Tibial artery (tissue), 4 donors: ENCODE measurements at regions not wholly inside any gene's neighbourhood (a gene's known extent, or its start where the extent isn't known, plus 50 kb on each side); places are given as distances from the start of the nearest gene placed in this dataset.

Source experiments
- DNase-seq, 2 donors: peaks; one replicate each; pipeline ENCODE4 v3.0.0-alpha.2; 2019
- H3K27ac ChIP-seq, 2 donors: fragments of 200-600 bp; sonication (generic) in 1 of 2; 1 replicate in 1 of 2; 2 replicates in 1 of 2; pipeline ENCODE4 v1.5.1; 2018 to 2019; ENCODE audit warnings: mild to moderate bottlenecking in 1 of 2
- H3K27me3 ChIP-seq, 2 donors: fragments of 200-600 bp; sonication (generic) in 1 of 2; one replicate each; pipeline versions ENCODE4 v1.5.1 to v1.6.0; 2016 to 2019
- H3K36me3 ChIP-seq, 3 donors: fragments of 200-600 bp; sonication (generic) in 2 of 3; one replicate each; pipeline ENCODE4 v1.5.1; 2016 to 2019; ENCODE audit warnings: mild to moderate bottlenecking in 2 of 3
- H3K4me1 ChIP-seq, 4 donors: fragments of 200-600 bp; sonication (generic) in 2 of 4; 1 replicate in 3 of 4; 2 replicates in 1 of 4; pipeline ENCODE4 v1.5.1; 2016 to 2019
- H3K4me3 ChIP-seq, 2 donors: fragments of 200-600 bp; sonication (generic) in 1 of 2; 1 replicate in 1 of 2; 2 replicates in 1 of 2; pipeline ENCODE4 v1.5.1; 2018 to 2019; ENCODE audit warnings: mild to moderate bottlenecking in 2 of 2
- H3K9me3 ChIP-seq, 3 donors: fragments of 200-600 bp; sonication (generic) in 1 of 3; one replicate each; pipeline ENCODE4 v1.5.1; 2016 to 2019
- CTCF ChIP-seq, 2 experiments: fragments of 200-600 bp in 1 of 2; fragments of 450-650 bp in 1 of 2; IDR thresholded peaks; one replicate each; pipeline ENCODE4 v1.5.1; 2017 to 2019; ENCODE audit warnings: antibody characterized with exemption in 2 of 2, mild to moderate bottlenecking in 1 of 2, moderate library complexity in 1 of 2
- intact Hi-C: fragments of 100-400 bp; cut with DNase I; formaldehyde crosslinking; loops from one replicate; pipeline ENCODE4 v1.15.0; 2023; ENCODE audit warnings: low total_unique reads

GRCh38 chr9:522658-523057 is 308.0 kb downstream of the DOCK8 start:
- TF ChIP-seq CTCF (IDR thresholded peaks at IDR 0.05), result no peak
- Histone ChIP-seq H3K27me3 (no peaks in the 10 kb centered on the region), H3K27ac (no peak overlapping the region), H3K4me3 (no peak overlapping the region), H3K36me3 (no peaks in the 10 kb centered on the region), H3K9me3 (no peaks in the 10 kb centered on the region), H3K4me1 (peaks cover 0 to 19% (median 5%) of the 10 kb centered on the region in 4 donors)
- DNase-seq, result peak in 1 of 2 donors; percentile 70
- intact Hi-C loops, result no loop called here

- peaks cover 0 to 19% (median 5%) of the 10 kb centered on the region in 4 donors for H3K4me1 ChIP-seq
- no peaks in the 10 kb centered on the region for H3K27me3 ChIP-seq
- TF ChIP-seq CTCF (IDR thresholded peaks at IDR 0.05), result no peak
- H3K27ac ChIP-seq, result no peak overlapping the region
- no peaks in the 10 kb centered on the region for H3K9me3 ChIP-seq
- no peaks in the 10 kb centered on the region for H3K36me3 ChIP-seq
- intact Hi-C loops, result no loop called here
- DNase-seq, result no peak
- H3K4me3 ChIP-seq, result no peak overlapping the region
Observed at GRCh38 chr9:523444-523843, 308.8 kb downstream of the DOCK8 start.

- Histone ChIP-seq H3K9me3 (no peaks in the 10 kb centered on the region), H3K27ac (no peak overlapping the region), H3K27me3 (no peaks in the 10 kb centered on the region), H3K4me3 (no peak overlapping the region), H3K36me3 (no peaks in the 10 kb centered on the region), H3K4me1 (peaks cover 0 to 19% (median 5%) of the 10 kb centered on the region in 4 donors)
- no peak for DNase-seq
- TF ChIP-seq CTCF (IDR thresholded peaks at IDR 0.05), result no peak
- intact Hi-C loops, result no loop called here
Observed at GRCh38 chr9:524008-524407, 309.3 kb downstream of the DOCK8 start.

- Histone ChIP-seq H3K27ac (no peak overlapping the region), H3K27me3 (no peaks in the 10 kb centered on the region), H3K36me3 (no peaks in the 10 kb centered on the region), H3K4me3 (no peak overlapping the region), H3K4me1 (peaks cover 0 to 24% (median 7%) of the 10 kb centered on the region in 4 donors), H3K9me3 (no peaks in the 10 kb centered on the region)
- DNase-seq, result no peak
- TF ChIP-seq CTCF (IDR thresholded peaks at IDR 0.05), result no peak
- intact Hi-C loops, result no loop called here
Observed at GRCh38 chr9:526904-527591, 312.4 kb downstream of the DOCK8 start.

GRCh38 chr9:529731-530130 is 311.8 kb upstream of the DMRT1 start:
- Histone ChIP-seq H3K4me3 (no peak overlapping the region), H3K27me3 (no peaks in the 10 kb centered on the region), H3K4me1 (peaks cover 0 to 7% (median 5%) of the 10 kb centered on the region in 4 donors), H3K27ac (no peak overlapping the region), H3K9me3 (no peaks in the 10 kb centered on the region), H3K36me3 (no peaks in the 10 kb centered on the region)
- no peak for DNase-seq
- intact Hi-C loops, result no loop called here
- TF ChIP-seq CTCF (IDR thresholded peaks at IDR 0.05), result no peak
